ENCODE measurements at regions not wholly inside any gene's neighbourhood (a gene's known extent, or its start where the extent isn't known, plus 50 kb on each side); places are given as distances from the start of the nearest gene placed in this dataset.

- H3K27ac ChIP-seq: no peak overlapping the region
- in situ Hi-C loops (cut with MboI; ENCODE audit: low pct_unique_long_range_greater_than_20kb in 2 of 9, low sequenced_read_pairs in 9 of 9, unreplicated experiment in 9 of 9): no loop called here
- no peak overlapping the region for H3K4me3 ChIP-seq
- no peaks in the 10 kb centered on the region for H3K4me1 ChIP-seq (replicated peaks in 1 of 2)
- no peak for ATAC-seq (replicated peaks in 6 of 8)
- 67 to 100% (median 73%) methylated on average over 2 to 10 of the region's 10 CpGs for WGBS, 10 experiments
Measured at GRCh38 chr9:110114086-110114858, 93.7 kb downstream of the C9orf152 start.

GRCh38 chr9:110114859-110115201, 93.1 kb downstream of the C9orf152 start:
- Histone ChIP-seq H3K27ac (no peak overlapping the region), H3K4me1 (replicated peaks in 1 of 2) (no peaks in the 10 kb centered on the region), H3K4me3 (no peak overlapping the region)
- no peak for ATAC-seq (replicated peaks in 6 of 8)
- 35 to 100% (median 80%) methylated on average over 1 to 4 of the region's 7 CpGs; no CpG with 5 or more reads in 3 of the 10 experiments for WGBS, 10 experiments
- in situ Hi-C loops (cut with MboI; ENCODE audit: low pct_unique_long_range_greater_than_20kb in 2 of 9, low sequenced_read_pairs in 9 of 9, unreplicated experiment in 9 of 9): no loop called here

- Histone ChIP-seq H3K4me3 (no peak overlapping the region), H3K27ac (no peak overlapping the region), H3K4me1 (replicated peaks in 1 of 2) (no peaks in the 10 kb centered on the region)
- in situ Hi-C loops (cut with MboI; ENCODE audit: low pct_unique_long_range_greater_than_20kb in 2 of 9, low sequenced_read_pairs in 9 of 9, unreplicated experiment in 9 of 9): no loop called here
- ATAC-seq (replicated peaks in 6 of 8): peak in 3 of 8 experiments; percentile 10 to 52 (median 51)
- WGBS, 10 experiments: 0 to 81% (median 39%) methylated on average over 1 to 7 of the region's 7 CpGs; no CpG with 5 or more reads in 4 of the 10 experiments
Measured at GRCh38 chr9:110115341-110115820, 92.6 kb downstream of the C9orf152 start.

GRCh38 chr9:110115826-110116542, 92.0 kb downstream of the C9orf152 start:
- in situ Hi-C loops (cut with MboI; ENCODE audit: low pct_unique_long_range_greater_than_20kb in 2 of 9, low sequenced_read_pairs in 9 of 9, unreplicated experiment in 9 of 9): no loop called here
- 57 to 100% (median 93%) methylated on average over 2 to 14 of the region's 14 CpGs for WGBS, 10 experiments
- peak in 3 of 8 experiments; percentile 14 to 54 (median 38) for ATAC-seq (replicated peaks in 6 of 8)
- H3K4me3 ChIP-seq: no peak overlapping the region
- H3K27ac ChIP-seq: no peak overlapping the region
- H3K4me1 ChIP-seq (replicated peaks in 1 of 2): no peaks in the 10 kb centered on the region

GRCh38 chr9:110116543-110116885, 91.4 kb downstream of the C9orf152 start:
- ATAC-seq (replicated peaks in 6 of 8): peak; percentile 13 to 95 (median 66)
- Histone ChIP-seq H3K4me3 (no peak overlapping the region), H3K4me1 (replicated peaks in 1 of 2) (no peaks in the 10 kb centered on the region), H3K27ac (no peak overlapping the region)
- 14 to 83% (median 60%) methylated on average over 1 to 3 of the region's 3 CpGs; no CpG with 5 or more reads in 1 of the 10 experiments for WGBS, 10 experiments
- in situ Hi-C loops (cut with MboI; ENCODE audit: low pct_unique_long_range_greater_than_20kb in 2 of 9, low sequenced_read_pairs in 9 of 9, unreplicated experiment in 9 of 9): no loop called here

- in situ Hi-C loops (cut with MboI; ENCODE audit: low pct_unique_long_range_greater_than_20kb in 2 of 9, low sequenced_read_pairs in 9 of 9, unreplicated experiment in 9 of 9): no loop called here
- WGBS, 10 experiments: 40 to 100% (median 80%) methylated on average over 1 to 3 of the region's 3 CpGs; no CpG with 5 or more reads in 3 of the 10 experiments
- ATAC-seq (replicated peaks in 6 of 8): no peak
- no peak overlapping the region for H3K4me3 ChIP-seq
- H3K4me1 ChIP-seq (replicated peaks in 1 of 2): peaks cover 19 to 22% of the 10 kb centered on the region in 2 donors
- H3K27ac ChIP-seq: no peak overlapping the region
Measured at GRCh38 chr9:110121170-110121569, 86.8 kb downstream of the C9orf152 start.

- Histone ChIP-seq H3K4me1 (replicated peaks in 1 of 2) (peaks cover 23 to 33% of the 10 kb centered on the region in 2 donors), H3K27ac (no peak overlapping the region), H3K4me3 (no peak overlapping the region)
- in situ Hi-C loops (cut with MboI; ENCODE audit: low pct_unique_long_range_greater_than_20kb in 2 of 9, low sequenced_read_pairs in 9 of 9, unreplicated experiment in 9 of 9): no loop called here
- WGBS, 10 experiments: 0 to 100% (median 88%) methylated on average over 1 to 4 of the region's 5 CpGs; no CpG with 5 or more reads in 2 of the 10 experiments
- ATAC-seq (replicated peaks in 6 of 8): peak in 3 of 8 experiments; percentile 38 to 58 (median 52)
Measured at GRCh38 chr9:110123341-110124095, 84.4 kb downstream of the C9orf152 start.

- WGBS, 10 experiments: 60 to 100% (median 91%) methylated on average over 1 to 4 of the region's 4 CpGs; no CpG with 5 or more reads in 2 of the 10 experiments
- Histone ChIP-seq H3K4me3 (no peak overlapping the region), H3K27ac (no peak overlapping the region), H3K4me1 (replicated peaks in 1 of 2) (peaks cover 23 to 33% of the 10 kb centered on the region in 2 donors)
- in situ Hi-C loops (cut with MboI; ENCODE audit: low pct_unique_long_range_greater_than_20kb in 2 of 9, low sequenced_read_pairs in 9 of 9, unreplicated experiment in 9 of 9): no loop called here
- ATAC-seq (replicated peaks in 6 of 8): no peak
Measured at GRCh38 chr9:110124439-110124838, 83.5 kb downstream of the C9orf152 start.

- peak overlapping the region in 3 of 5 donors; percentile 19 to 26 (median 24) for H3K4me3 ChIP-seq
- 0 to 93% (median 24%) methylated on average over 1 to 7 of the region's 16 CpGs; no CpG with 5 or more reads in 3 of the 10 experiments for WGBS, 10 experiments
- ATAC-seq (replicated peaks in 6 of 8): peak in 7 of 8 experiments; percentile 84 to 98 (median 97)
- in situ Hi-C loops (cut with MboI; ENCODE audit: low pct_unique_long_range_greater_than_20kb in 2 of 9, low sequenced_read_pairs in 9 of 9, unreplicated experiment in 9 of 9): loop anchor here in 1 of 9 experiments (25.0 kb wide), 1 partner anchor 538 kb away; no protein-coding TSS in a partner anchor
- peaks cover 23 to 35% of the 10 kb centered on the region in 2 donors for H3K4me1 ChIP-seq (replicated peaks in 1 of 2)
- H3K27ac ChIP-seq: peak overlapping the region; percentile 45 to 79
Measured at GRCh38 chr9:110125207-110125751, 82.7 kb downstream of the C9orf152 start.

- Histone ChIP-seq H3K4me1 (replicated peaks in 1 of 2) (peaks cover 23 to 35% of the 10 kb centered on the region in 2 donors), H3K27ac (peak overlapping the region; percentile 45 to 79), H3K4me3 (peak overlapping the region in 3 of 5 donors; percentile 19 to 26 (median 24))
- ATAC-seq (replicated peaks in 6 of 8): no peak
- 86 to 100% (median 100%) methylated on average over 1 to 5 of the region's 8 CpGs; no CpG with 5 or more reads in 2 of the 10 experiments for WGBS, 10 experiments
- in situ Hi-C loops (cut with MboI; ENCODE audit: low pct_unique_long_range_greater_than_20kb in 2 of 9, low sequenced_read_pairs in 9 of 9, unreplicated experiment in 9 of 9): loop anchor here in 1 of 9 experiments (25.0 kb wide), 1 partner anchor 539 kb away; no protein-coding TSS in a partner anchor
Measured at GRCh38 chr9:110125763-110126351, 82.1 kb downstream of the C9orf152 start.

GRCh38 chr9:110126499-110126941, 81.4 kb downstream of the C9orf152 start:
- 73 to 100% (median 90%) methylated on average over 1 to 3 of the region's 7 CpGs; no CpG with 5 or more reads in 4 of the 10 experiments for WGBS, 10 experiments
- in situ Hi-C loops (cut with MboI; ENCODE audit: low pct_unique_long_range_greater_than_20kb in 2 of 9, low sequenced_read_pairs in 9 of 9, unreplicated experiment in 9 of 9): loop anchor here in 1 of 9 experiments (25.0 kb wide), 1 partner anchor 539 kb away; no protein-coding TSS in a partner anchor
- H3K4me3 ChIP-seq: peak overlapping the region in 2 of 5 donors; percentile 19 to 24
- peaks cover 23 to 35% of the 10 kb centered on the region in 2 donors for H3K4me1 ChIP-seq (replicated peaks in 1 of 2)
- peak overlapping the region in 1 of 2 donors; percentile 51 for H3K27ac ChIP-seq
- ATAC-seq (replicated peaks in 6 of 8): no peak

Data from motor neuron (in vitro differentiated cells).